Progenitor cell of endocrine pancreas (in vitro differentiated cells): ENCODE measurements at regions not wholly inside any gene's neighbourhood (a gene's known extent, or its start where the extent isn't known, plus 50 kb on each side); places are given as distances from the start of the nearest gene placed in this dataset.

ENCODE experiments used
- DNase-seq: peaks from one replicate; pipeline ENCODE4 v3.0.0; 2021; ENCODE audit warnings: low spot score; ENCODE audit not compliant: unreplicated experiment
- H3K27ac Mint-ChIP-seq: 2 replicates; pipeline ENCODE4 v1.8.0; 2021; ENCODE audit warnings: mild to moderate bottlenecking, moderate library complexity, mixed read lengths
- H3K27me3 Mint-ChIP-seq: 2 replicates; pipeline ENCODE4 v1.8.0; 2021; ENCODE audit warnings: mixed read lengths
- H3K36me3 Mint-ChIP-seq: 2 replicates; pipeline ENCODE4 v1.8.0; 2022; ENCODE audit warnings: mixed read lengths; ENCODE audit not compliant: insufficient read depth
- H3K4me1 Mint-ChIP-seq: 2 replicates; pipeline ENCODE4 v1.8.0; 2021; ENCODE audit warnings: low read depth, mixed read lengths
- H3K4me3 Mint-ChIP-seq: 2 replicates; pipeline ENCODE4 v1.8.0; 2021; ENCODE audit warnings: low read depth, mild to moderate bottlenecking, moderate library complexity, mixed read lengths
- H3K9me3 Mint-ChIP-seq: 2 replicates; pipeline ENCODE4 v1.8.0; 2021; ENCODE audit warnings: low read depth, mixed read lengths
- CTCF ChIP-seq: fragments of 200-600 bp; sonication (generic); IDR thresholded peaks from one replicate; pipeline ENCODE4 v1.5.0; 2021; ENCODE audit warnings: antibody characterized with exemption, mild to moderate bottlenecking; ENCODE audit not compliant: unreplicated experiment

- no peak for TF ChIP-seq CTCF
- no peaks in the 10 kb centered on the region for H3K36me3 Mint-ChIP-seq
- no peak for DNase-seq
- no peaks in the 10 kb centered on the region for H3K27me3 Mint-ChIP-seq
- no peak overlapping the region for H3K4me3 Mint-ChIP-seq
- peaks cover 1% of the 10 kb centered on the region for H3K9me3 Mint-ChIP-seq
- no peak overlapping the region for H3K27ac Mint-ChIP-seq
- H3K4me1 Mint-ChIP-seq, result no peaks in the 10 kb centered on the region
Observed at GRCh38 chr5:156186760-156187159, 140.2 kb upstream of the SGCD start.

- no peaks in the 10 kb centered on the region for H3K27me3 Mint-ChIP-seq
- no peak overlapping the region for H3K4me3 Mint-ChIP-seq
- H3K27ac Mint-ChIP-seq, result no peak overlapping the region
- no peaks in the 10 kb centered on the region for H3K36me3 Mint-ChIP-seq
- DNase-seq, result no peak
- no peaks in the 10 kb centered on the region for H3K9me3 Mint-ChIP-seq
- TF ChIP-seq CTCF, result no peak
- no peaks in the 10 kb centered on the region for H3K4me1 Mint-ChIP-seq
Observed at GRCh38 chr5:156188016-156188415, 138.9 kb upstream of the SGCD start.

- Mint-ChIP-seq H3K9me3 (no peaks in the 10 kb centered on the region), H3K36me3 (no peaks in the 10 kb centered on the region), H3K27ac (no peak overlapping the region), H3K4me3 (no peak overlapping the region), H3K27me3 (no peaks in the 10 kb centered on the region), H3K4me1 (no peaks in the 10 kb centered on the region)
- no peak for TF ChIP-seq CTCF
- DNase-seq, result no peak
Observed at GRCh38 chr5:156189628-156190027, 137.3 kb upstream of the SGCD start.

GRCh38 chr5:156191547-156191946 lies 135.4 kb upstream of the SGCD start:
- TF ChIP-seq CTCF, result no peak
- Mint-ChIP-seq H3K27me3 (no peaks in the 10 kb centered on the region), H3K27ac (no peak overlapping the region), H3K4me3 (no peak overlapping the region), H3K9me3 (no peaks in the 10 kb centered on the region), H3K36me3 (no peaks in the 10 kb centered on the region), H3K4me1 (no peaks in the 10 kb centered on the region)
- no peak for DNase-seq

- H3K4me1 Mint-ChIP-seq, result peaks cover 8% of the 10 kb centered on the region
Observed at GRCh38 chr5:156197042-156197635, 129.8 kb upstream of the SGCD start.

More at GRCh38 chr5:156197042-156197635, 129.8 kb upstream of the SGCD start:
- Mint-ChIP-seq H3K9me3 (no peaks in the 10 kb centered on the region), H3K27me3 (no peaks in the 10 kb centered on the region), H3K27ac (no peak overlapping the region), H3K4me3 (no peak overlapping the region), H3K36me3 (no peaks in the 10 kb centered on the region)
- TF ChIP-seq CTCF, result no peak
- DNase-seq, result no peak
